GM19023 (cell line): ENCODE measurements at regions not wholly inside any gene's neighbourhood (a gene's known extent, or its start where the extent isn't known, plus 50 kb on each side); places are given as distances from the start of the nearest gene placed in this dataset.

Source experiments
- ATAC-seq: cut with Tn5 transposase; IDR thresholded peaks from one replicate; pipeline ENCODE4 v1.9.1; 2021; ENCODE audit warnings: mild to moderate bottlenecking, moderate library complexity; ENCODE audit not compliant: unreplicated experiment

- ATAC-seq, result no peak
These were observed 245.9 kb upstream of the FOXQ1 start for GRCh38 chr6:1065986-1066385.

- no peak for ATAC-seq
These were observed 248.1 kb upstream of the FOXQ1 start for GRCh38 chr6:1063671-1064355.

DNA sequence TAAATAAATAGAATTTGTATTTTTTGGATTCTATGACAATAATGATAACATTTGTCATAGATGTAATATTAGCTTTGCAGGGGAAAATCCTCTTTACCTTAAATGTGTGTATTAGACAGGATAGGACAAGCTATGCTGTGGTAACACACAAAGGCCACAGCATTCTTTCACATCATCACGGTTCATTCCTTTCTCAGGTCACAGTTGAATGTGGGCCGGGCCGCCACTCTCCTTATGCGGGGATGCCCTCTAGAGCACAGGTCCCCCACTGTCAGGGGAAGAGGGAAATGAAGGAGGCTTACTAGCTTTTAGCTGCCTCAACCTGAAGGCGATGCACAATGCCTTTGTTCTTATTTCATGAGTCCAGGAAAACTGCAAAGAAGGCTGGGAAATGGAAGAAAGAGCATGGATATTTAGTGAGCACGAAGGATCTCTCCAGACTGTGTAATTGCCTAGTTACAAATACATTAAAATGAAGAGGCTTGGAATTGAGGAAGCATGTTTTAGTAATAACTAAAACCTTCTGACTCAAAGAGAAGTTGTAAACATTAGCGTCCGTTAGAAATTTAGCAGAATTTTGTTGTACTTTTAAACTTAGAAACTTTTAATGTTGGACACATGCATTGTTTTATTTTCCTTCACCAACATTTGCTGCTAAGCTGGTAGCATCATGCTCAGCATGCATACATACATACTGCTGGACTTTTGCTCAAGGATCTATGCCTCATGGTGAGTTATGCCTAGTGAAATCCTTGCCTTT is 248.9 kb upstream of the FOXQ1 start:
- ATAC-seq, result no peak

DNA sequence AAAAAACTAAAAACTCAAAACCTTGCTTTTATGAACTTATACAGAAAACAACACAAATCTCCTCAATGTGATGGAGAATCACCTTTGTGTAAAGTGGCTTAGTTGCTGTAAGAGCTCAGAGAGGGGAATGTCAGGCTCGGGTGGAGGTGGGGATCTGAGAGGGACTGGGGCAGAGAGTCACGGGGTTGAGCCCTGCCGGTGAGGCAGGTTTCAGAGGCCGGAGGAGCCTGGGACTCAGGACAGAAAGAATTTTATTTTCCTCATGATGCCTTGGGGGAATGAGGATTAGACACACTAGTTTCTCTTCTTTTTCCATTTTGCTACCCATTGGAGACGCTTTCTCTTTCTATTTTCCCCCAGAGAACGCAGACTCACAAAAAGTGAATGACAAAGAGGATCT is 252.3 kb upstream of the FOXQ1 start:
- no peak for ATAC-seq

DNA sequence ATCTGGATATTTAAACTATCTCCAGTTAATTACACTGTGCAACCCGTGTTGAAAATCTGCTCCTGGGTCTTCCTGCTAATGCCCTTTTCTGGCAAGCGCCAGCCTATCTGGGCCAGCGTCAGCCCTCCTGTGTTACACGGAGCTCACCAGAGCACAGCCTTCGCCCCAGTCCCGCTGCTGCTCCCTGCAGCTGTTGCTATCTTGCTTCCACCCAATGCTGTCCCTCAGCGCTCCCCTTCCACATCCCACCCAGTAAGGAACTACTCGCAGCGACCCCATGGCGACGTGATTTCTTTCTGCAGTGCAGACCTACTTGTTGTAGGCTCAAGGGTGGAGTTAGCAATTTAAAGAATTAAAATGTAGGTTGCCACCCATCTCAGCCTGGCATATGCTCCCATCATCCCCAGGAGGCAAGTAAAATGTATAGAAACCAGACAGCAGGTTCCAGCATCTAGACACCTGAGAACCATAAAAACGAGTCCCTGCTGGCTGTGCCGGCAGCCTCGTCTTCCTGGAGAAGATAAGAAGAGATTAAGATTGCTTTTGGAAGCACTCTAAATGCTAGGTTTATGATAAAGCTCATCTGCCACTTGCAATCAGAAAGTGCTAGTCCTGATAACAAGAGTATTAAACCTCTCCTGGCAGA is 254.3 kb upstream of the FOXQ1 start:
- no peak for ATAC-seq

GRCh38 chr6:1055015-1055921 is 256.6 kb upstream of the FOXQ1 start:
- ATAC-seq, result no peak

DNA sequence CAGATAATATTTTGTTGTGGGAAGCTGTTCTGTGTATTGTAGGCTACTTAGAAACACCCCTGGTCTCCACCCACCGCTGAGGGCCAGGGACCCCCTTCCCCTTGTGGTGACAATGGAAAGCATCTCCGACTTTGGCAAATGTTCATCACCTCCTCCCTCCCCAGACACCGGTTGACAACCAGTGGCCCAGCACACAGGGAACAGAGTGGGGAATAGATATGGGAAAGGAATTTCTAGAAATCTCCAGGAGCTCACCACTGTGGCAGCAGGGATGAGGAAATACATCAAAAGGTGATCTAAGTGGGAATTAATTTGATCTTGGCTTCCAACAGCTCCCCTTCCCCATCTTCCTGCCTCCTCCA is 257.3 kb upstream of the FOXQ1 start:
- ATAC-seq, result no peak

- ATAC-seq, result no peak
These were observed 258.3 kb upstream of the FOXQ1 start for GRCh38 chr6:1053586-1053985.

DNA sequence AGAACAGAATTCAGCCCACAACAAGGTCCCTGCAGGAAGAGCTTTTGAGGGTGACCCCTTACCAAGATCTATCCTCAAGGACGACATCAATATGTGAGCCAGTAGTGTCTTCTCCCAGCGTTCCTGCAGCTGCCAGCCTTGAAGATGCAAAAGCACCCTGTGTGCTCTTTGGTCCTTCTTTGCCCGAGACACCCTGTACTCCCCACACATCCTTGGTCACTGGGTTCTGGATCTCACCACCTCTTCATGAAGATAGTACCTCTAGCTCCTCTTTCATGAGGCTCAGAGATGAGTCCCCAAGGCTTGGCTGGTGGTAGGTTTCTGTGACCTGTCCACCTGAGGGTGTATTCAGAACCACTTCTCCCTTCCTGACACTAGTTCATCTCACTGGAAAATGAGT is 259.6 kb upstream of the FOXQ1 start:
- no peak for ATAC-seq

DNA sequence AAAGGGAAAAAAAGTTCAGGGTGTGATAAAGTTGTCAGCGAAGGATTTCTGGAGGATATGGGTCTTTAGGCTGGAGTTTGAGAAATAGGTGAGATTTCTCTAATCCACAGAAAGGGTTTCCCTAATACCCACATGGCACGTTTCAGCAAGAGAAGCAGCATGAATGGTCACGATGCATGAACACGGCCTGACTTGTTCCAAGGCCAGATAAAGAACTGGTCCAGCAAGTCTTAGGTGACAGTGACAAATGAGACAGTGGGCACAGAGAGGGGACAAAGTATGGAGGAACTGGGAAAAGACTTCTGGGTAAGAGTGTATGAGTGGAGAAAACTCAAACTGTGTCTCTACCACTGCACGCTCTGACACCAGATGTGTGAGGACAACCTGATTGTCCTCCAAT is 262.0 kb upstream of the FOXQ1 start:
- ATAC-seq, result no peak

DNA sequence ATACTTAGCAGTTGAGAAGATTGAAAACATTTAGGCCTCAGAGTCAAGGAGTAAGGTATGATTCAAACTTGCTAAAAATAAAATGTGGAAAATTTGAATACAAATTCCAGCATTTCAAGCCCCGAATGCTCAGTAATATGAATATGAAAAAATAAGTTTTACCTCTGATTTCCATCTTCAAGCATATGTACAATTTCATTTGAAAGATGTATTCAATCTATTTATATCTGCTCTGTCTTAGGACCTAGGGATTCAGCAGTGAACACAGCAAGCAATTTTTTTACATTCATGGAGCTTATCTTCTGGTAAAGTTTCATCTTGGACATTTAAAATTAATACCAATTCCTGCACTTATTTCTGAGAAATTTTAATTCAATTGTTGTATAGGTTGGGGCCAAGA is 262.7 kb upstream of the FOXQ1 start:
- no peak for ATAC-seq

GRCh38 chr6:1047981-1048541 is 263.8 kb upstream of the FOXQ1 start:
- ATAC-seq, result no peak

GRCh38 chr6:1045239-1045638 is 266.7 kb upstream of the FOXQ1 start:
- no peak for ATAC-seq

GRCh38 chr6:1044040-1044836 is 267.7 kb upstream of the FOXQ1 start:
- no peak for ATAC-seq

DNA sequence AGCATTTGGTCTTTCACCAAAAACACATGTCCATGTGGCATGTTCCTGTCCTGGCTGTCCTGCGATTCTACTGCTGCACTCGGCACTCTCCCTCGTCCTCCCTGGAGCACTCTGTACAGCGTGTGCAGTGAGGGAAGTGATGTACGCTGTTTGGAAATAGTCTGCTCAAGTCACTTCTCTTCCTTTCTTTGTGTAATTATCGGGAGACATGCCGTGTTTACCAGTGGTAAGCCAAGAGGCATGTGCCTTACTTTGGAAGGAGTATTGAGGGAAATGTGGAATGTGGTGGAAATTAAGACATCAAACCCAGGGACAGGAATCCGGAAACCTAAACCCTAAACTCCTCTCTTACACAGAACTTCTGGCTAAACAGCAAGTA is 268.5 kb upstream of the FOXQ1 start:
- ATAC-seq, result no peak

DNA sequence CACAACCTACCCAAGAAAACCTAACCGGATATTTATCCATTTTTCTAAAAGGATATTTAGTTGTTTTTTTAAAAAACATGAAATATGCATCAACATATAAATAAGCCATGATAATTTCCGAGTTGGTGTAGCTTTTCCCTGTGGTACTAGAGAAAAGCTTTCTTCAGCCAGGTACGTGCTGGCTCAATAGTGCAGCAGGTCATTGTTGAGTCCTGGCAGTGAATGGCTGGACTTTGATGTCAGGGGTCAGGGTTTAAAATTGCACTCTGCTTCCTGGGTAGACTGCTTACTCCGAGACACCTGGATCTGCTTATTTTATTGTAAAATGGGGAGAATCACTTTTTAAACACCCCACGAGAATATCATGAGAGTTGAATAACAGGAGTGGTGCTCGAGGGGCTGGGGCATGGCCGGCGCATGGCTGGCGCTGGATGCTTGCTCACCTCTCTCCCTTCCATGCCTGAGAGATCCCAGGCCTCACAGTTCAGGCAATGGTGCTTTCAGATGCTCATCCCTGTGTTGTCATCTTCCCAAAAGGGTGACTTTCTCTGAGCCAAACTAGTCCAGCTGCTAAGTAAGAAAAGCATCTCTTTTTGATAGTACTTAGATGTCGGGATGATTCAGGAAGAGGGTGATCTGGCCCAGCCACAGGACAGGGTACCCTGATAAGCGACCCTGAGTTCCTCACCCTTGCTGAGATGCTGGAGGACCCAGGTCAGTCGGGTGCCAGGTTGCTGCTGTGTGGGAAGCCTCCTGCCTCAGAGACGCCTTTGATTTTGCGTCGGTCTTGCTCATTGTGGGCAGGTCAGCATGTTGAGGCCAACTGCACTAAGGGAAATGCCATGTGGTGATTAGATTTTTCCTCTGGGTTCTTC is 269.1 kb upstream of the FOXQ1 start:
- no peak for ATAC-seq

DNA sequence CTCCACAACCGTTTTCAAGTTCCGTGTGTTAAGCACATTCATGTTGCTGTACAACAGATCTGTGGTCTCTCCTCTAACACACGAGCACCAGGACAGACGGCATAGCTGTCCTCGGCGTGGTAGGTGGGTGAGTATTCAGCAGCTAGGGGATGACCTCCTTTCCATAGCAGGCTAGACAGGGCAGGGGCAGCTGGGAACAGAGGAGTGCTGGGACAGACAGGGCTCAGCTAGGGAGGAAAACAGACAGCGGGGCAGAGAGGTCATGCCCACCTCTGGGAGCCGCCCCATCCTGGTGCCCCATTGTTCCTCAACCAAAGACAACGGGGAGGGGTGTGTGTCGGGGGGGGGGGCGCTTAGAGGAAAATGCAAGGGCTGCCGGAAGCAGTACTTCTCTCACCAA is 271.5 kb upstream of the FOXQ1 start:
- no peak for ATAC-seq

DNA sequence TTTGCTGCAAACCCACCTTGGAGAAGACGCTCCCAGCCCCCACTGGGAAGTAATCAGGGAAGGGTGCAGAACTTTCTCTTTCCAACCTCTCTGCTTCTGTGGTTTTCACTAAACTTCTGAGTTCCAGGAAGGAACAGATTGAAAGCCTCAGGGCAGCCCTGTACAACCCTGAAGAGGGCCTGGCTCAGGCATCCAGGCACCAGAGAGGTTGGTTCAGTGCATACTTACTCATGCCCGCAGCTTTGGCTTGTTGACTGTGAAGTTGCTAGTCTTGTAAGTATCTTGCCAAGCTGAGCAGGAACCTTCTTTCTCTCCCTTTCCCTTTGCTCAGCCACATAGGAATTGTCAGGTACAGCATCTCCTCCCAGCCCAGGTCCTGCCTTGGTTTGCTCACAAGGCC is 272.2 kb upstream of the FOXQ1 start:
- no peak for ATAC-seq

DNA sequence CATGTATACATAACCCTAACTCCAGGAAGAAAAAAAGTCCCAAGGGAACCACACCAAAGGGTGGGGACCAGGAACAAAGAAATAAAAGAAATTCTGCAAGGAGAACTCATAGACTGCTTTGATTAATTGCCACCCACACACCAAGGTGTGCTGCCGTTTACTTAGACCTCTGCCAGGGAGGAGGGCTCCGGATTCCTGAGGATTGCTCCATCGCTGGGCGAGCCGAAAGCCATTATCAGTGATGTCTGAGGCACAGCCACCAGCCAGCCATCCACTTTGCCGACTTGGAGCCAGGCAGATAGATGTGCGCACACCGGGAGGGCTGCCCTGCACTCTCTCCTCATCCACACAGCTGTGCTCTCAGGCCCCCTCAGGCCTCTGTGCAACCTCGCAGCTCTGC is 272.7 kb upstream of the FOXQ1 start:
- no peak for ATAC-seq
